Keratinocyte (primary cell): ENCODE measurements at regions not wholly inside any gene's neighbourhood (a gene's known extent, or its start where the extent isn't known, plus 50 kb on each side); places are given as distances from the start of the nearest gene placed in this dataset.

Experiments
- DNase-seq: peaks from one replicate; pipeline ENCODE4 v3.0.0-alpha.2; 2011; ENCODE audit warnings: low read depth, missing footprints, low spot score
- FAIRE-seq: peaks from 2 replicates; lab custom pipeline; 2011; peaks lifted over from hg19 to GRCh38; lab: Jason Lieb, UNC
- H2AFZ ChIP-seq: 2 replicates; pipeline ENCODE4 v1.6.0; 2012; ENCODE audit warnings: low read length, control low read depth, inconsistent platforms; ENCODE audit not compliant: control insufficient read depth
- H3K27ac ChIP-seq: 2 replicates; pipeline ENCODE4 v1.5.1; 2011; ENCODE audit warnings: low read length; ENCODE audit not compliant: control insufficient read depth, insufficient read depth
- H3K27me3 ChIP-seq: 3 replicates; pipeline ENCODE4 v1.6.0; 2011; ENCODE audit warnings: low read length; ENCODE audit not compliant: control insufficient read depth, insufficient read depth; ENCODE audit errors: extremely low read depth
- H3K36me3 ChIP-seq, 2 experiments: 2 replicates in 1 of 2; 3 replicates in 1 of 2; pipeline ENCODE4 v1.5.1; 2011; ENCODE audit warnings: low read length in 2 of 2, mild to moderate bottlenecking in 1 of 2; ENCODE audit not compliant: control insufficient read depth in 2 of 2, insufficient read depth in 2 of 2; ENCODE audit errors: extremely low read depth in 1 of 2
- H3K4me1 ChIP-seq: 3 replicates; pipeline ENCODE4 v1.5.1; 2011; ENCODE audit warnings: low read length; ENCODE audit not compliant: control insufficient read depth, insufficient read depth; ENCODE audit errors: extremely low read depth
- H3K4me2 ChIP-seq: 3 replicates; pipeline ENCODE4 v1.6.0; 2011; ENCODE audit warnings: low read depth, low read length; ENCODE audit not compliant: control insufficient read depth, insufficient read depth; ENCODE audit errors: extremely low read depth
- H3K4me3 ChIP-seq, 3 experiments: fragments of 200-600 bp in 1 of 3; sonication (generic) in 1 of 3; 2 replicates in 2 of 3; 3 replicates in 1 of 3; pipeline ENCODE4 v1.5.1; 2011 to 2016; ENCODE audit warnings: low read length in 3 of 3, mild to moderate bottlenecking in 3 of 3, control low read depth in 2 of 3, inconsistent platforms in 1 of 3, low read depth in 1 of 3, mixed read lengths in 1 of 3, mixed run types in 1 of 3, moderate library complexity in 1 of 3; ENCODE audit not compliant: control insufficient read depth in 2 of 3, insufficient read depth in 2 of 3; ENCODE audit errors: extremely low read depth in 1 of 3
- H3K79me2 ChIP-seq: 2 replicates; pipeline ENCODE4 v1.6.0; 2012; ENCODE audit warnings: low read length; ENCODE audit not compliant: control insufficient read depth, insufficient read depth
- H3K9ac ChIP-seq: 3 replicates; pipeline ENCODE4 v1.6.0; 2011; ENCODE audit warnings: low read length; ENCODE audit not compliant: control insufficient read depth, insufficient read depth; ENCODE audit errors: extremely low read depth
- H3K9me1 ChIP-seq: 3 replicates; pipeline ENCODE4 v1.6.0; 2011; ENCODE audit warnings: low read length; ENCODE audit not compliant: control insufficient read depth, insufficient read depth; ENCODE audit errors: extremely low read depth
- H3K9me3 ChIP-seq: 2 replicates; pipeline ENCODE4 v1.5.1; 2012; ENCODE audit warnings: low read depth, low read length; ENCODE audit not compliant: control insufficient read depth
- H4K20me1 ChIP-seq: 3 replicates; pipeline ENCODE4 v1.6.0; 2011; ENCODE audit warnings: low read length; ENCODE audit not compliant: control insufficient read depth, insufficient read depth; ENCODE audit errors: extremely low read depth
- CTCF ChIP-seq, 3 experiments: IDR thresholded peaks in 1 of 3; conservative IDR thresholded peaks in 1 of 3; optimal IDR thresholded peaks in 1 of 3; 2 replicates in 2 of 3; 3 replicates in 1 of 3; pipeline versions ENCODE3 to v1.5.1; 2011; ENCODE audit warnings: low read length in 3 of 3, mild to moderate bottlenecking in 3 of 3, moderate library complexity in 2 of 3, control low read depth in 1 of 3, inconsistent platforms in 1 of 3; ENCODE audit not compliant: insufficient read depth in 2 of 3; ENCODE audit errors: extremely low read depth in 1 of 3
- EZH2 ChIP-seq: IDR thresholded peaks from one replicate; pipeline ENCODE4 v1.6.1; 2012; ENCODE audit warnings: inconsistent platforms, mild to moderate bottlenecking, low read length, moderate library complexity
- dilution Hi-C: fragments of 300-500 bp; cut with MboI; formaldehyde crosslinking; loops from one replicate; pipeline ENCODE4 v1.7.0; 2020; ENCODE audit warnings: low sequenced_read_pairs; ENCODE audit not compliant: extremely low pct_ligation_motif_present

GRCh38 chr17:6240001-6240400, 169.8 kb downstream of the WSCD1 start:
- H3K27ac ChIP-seq = no peak overlapping the region
- H2AFZ ChIP-seq = no peak overlapping the region
- no peaks in the 10 kb centered on the region for H3K36me3 ChIP-seq
- TF ChIP-seq EZH2 (no peak), CTCF (optimal IDR thresholded peaks at IDR 0.05 in 1 of 3, IDR thresholded peaks at IDR 0.05 in 1 of 3, conservative IDR thresholded peaks at IDR 0.05 in 1 of 3; ENCODE audit: extremely low read depth in 1 of 3, insufficient read depth in 2 of 3, low read length in 3 of 3) (no peak)
- FAIRE-seq (no peak), DNase-seq (no peak)
- H3K4me2 ChIP-seq = no peak overlapping the region
- H3K4me3 ChIP-seq = no peak overlapping the region
- dilution Hi-C loops = no loop called here
- H3K9ac ChIP-seq = no peak overlapping the region
- peaks cover 7% of the 10 kb centered on the region for H3K4me1 ChIP-seq
- no peaks in the 10 kb centered on the region for H3K9me1 ChIP-seq
- no peaks in the 10 kb centered on the region for H3K79me2 ChIP-seq
- H3K9me3 ChIP-seq = no peaks in the 10 kb centered on the region
- peaks cover 60% of the 10 kb centered on the region for H3K27me3 ChIP-seq
- no peaks in the 10 kb centered on the region for H4K20me1 ChIP-seq

- Histone ChIP-seq H3K27ac (no peak overlapping the region), H3K9ac (no peak overlapping the region), H3K27me3 (peaks cover 61% of the 10 kb centered on the region), H3K4me3 (no peak overlapping the region), H3K4me1 (peaks cover 7% of the 10 kb centered on the region), H3K9me1 (no peaks in the 10 kb centered on the region), H3K9me3 (no peaks in the 10 kb centered on the region), H3K79me2 (no peaks in the 10 kb centered on the region), H3K4me2 (peak overlapping the region; percentile 6), H2AFZ (no peak overlapping the region), H3K36me3 (no peaks in the 10 kb centered on the region), H4K20me1 (no peaks in the 10 kb centered on the region)
- dilution Hi-C loops = no loop called here
- DNase-seq (no peak), FAIRE-seq (no peak)
- TF ChIP-seq EZH2 = no peak
- TF ChIP-seq CTCF (optimal IDR thresholded peaks at IDR 0.05 in 1 of 3, IDR thresholded peaks at IDR 0.05 in 1 of 3, conservative IDR thresholded peaks at IDR 0.05 in 1 of 3; ENCODE audit: extremely low read depth in 1 of 3, insufficient read depth in 2 of 3, low read length in 3 of 3) = no peak
Measured at GRCh38 chr17:6239241-6239798, 169.1 kb downstream of the WSCD1 start.
